ENCODE measurements at regions not wholly inside any gene's neighbourhood (a gene's known extent, or its start where the extent isn't known, plus 50 kb on each side); places are given as distances from the start of the nearest gene placed in this dataset.

GRCh38 chr15:91699741-91700140 is 153.8 kb upstream of the SLCO3A1 start:
- Histone ChIP-seq H3K36me3 (ENCODE audit: control insufficient read depth in 4 of 4, insufficient read depth in 3 of 4, low read depth in 1 of 4, low read length in 3 of 4) (no peaks in the 10 kb centered on the region), H3K9me3 (ENCODE audit: control insufficient read depth in 4 of 4, low read length in 3 of 4) (no peaks in the 10 kb centered on the region), H3K4me3 (ENCODE audit: low read depth in 1 of 3, low read length in 3 of 3) (no peak overlapping the region), H3K27me3 (ENCODE audit: control insufficient read depth in 4 of 4, insufficient read depth in 4 of 4, low read length in 3 of 4) (no peaks in the 10 kb centered on the region), H3K9ac (ENCODE audit: low read depth in 1 of 2, low read length in 2 of 2) (no peak overlapping the region), H3K4me1 (ENCODE audit: control insufficient read depth in 4 of 4, insufficient read depth in 4 of 4, low read length in 3 of 4) (no peaks in the 10 kb centered on the region), H3K27ac (ENCODE audit: low read depth in 1 of 2, low read length in 2 of 2) (no peak overlapping the region)
- TF ChIP-seq EGR1 (IDR thresholded peaks at IDR 0.05; ENCODE audit: low read depth in 2 of 2) (no peak), ATF3 (IDR thresholded peaks at IDR 0.05) (no peak), FOXA2 (IDR thresholded peaks at IDR 0.05) (no peak), ZBTB33 (IDR thresholded peaks at IDR 0.05) (no peak), RXRA (IDR thresholded peaks at IDR 0.05) (no peak), JUND (IDR thresholded peaks at IDR 0.05) (no peak), RAD21 (IDR thresholded peaks at IDR 0.05) (no peak), NR2F2 (IDR thresholded peaks at IDR 0.05) (no peak), CTCF (IDR thresholded peaks at IDR 0.05; ENCODE audit: low read depth, low read length, missing input control) (no peak), HNF4A (conservative IDR thresholded peaks at IDR 0.05) (no peak), GABPA (IDR thresholded peaks at IDR 0.05 in 1 of 2, conservative IDR thresholded peaks at IDR 0.05 in 1 of 2) (no peak), TAF1 (conservative IDR thresholded peaks at IDR 0.05) (no peak), FOXA1 (IDR thresholded peaks at IDR 0.05) (no peak), SP1 (IDR thresholded peaks at IDR 0.05) (no peak)
- TF ChIP-seq, protein P1, sequence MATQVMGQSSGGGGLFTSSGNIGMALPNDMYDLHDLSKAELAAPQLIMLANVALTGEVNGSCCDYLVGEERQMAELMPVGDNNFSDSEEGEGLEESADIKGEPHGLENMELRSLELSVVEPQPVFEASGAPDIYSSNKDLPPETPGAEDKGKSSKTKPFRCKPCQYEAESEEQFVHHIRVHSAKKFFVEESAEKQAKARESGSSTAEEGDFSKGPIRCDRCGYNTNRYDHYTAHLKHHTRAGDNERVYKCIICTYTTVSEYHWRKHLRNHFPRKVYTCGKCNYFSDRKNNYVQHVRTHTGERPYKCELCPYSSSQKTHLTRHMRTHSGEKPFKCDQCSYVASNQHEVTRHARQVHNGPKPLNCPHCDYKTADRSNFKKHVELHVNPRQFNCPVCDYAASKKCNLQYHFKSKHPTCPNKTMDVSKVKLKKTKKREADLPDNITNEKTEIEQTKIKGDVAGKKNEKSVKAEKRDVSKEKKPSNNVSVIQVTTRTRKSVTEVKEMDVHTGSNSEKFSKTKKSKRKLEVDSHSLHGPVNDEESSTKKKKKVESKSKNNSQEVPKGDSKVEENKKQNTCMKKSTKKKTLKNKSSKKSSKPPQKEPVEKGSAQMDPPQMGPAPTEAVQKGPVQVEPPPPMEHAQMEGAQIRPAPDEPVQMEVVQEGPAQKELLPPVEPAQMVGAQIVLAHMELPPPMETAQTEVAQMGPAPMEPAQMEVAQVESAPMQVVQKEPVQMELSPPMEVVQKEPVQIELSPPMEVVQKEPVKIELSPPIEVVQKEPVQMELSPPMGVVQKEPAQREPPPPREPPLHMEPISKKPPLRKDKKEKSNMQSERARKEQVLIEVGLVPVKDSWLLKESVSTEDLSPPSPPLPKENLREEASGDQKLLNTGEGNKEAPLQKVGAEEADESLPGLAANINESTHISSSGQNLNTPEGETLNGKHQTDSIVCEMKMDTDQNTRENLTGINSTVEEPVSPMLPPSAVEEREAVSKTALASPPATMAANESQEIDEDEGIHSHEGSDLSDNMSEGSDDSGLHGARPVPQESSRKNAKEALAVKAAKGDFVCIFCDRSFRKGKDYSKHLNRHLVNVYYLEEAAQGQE (IDR thresholded peaks at IDR 0.05): no peak
- TF ChIP-seq, protein P2, sequence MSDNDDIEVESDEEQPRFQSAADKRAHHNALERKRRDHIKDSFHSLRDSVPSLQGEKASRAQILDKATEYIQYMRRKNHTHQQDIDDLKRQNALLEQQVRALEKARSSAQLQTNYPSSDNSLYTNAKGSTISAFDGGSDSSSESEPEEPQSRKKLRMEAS (IDR thresholded peaks at IDR 0.05): no peak
- 90% methylated on average over 1 of the region's 1 CpG for WGBS
- DNase-seq (ENCODE audit: low spot score): no peak

DNA sequence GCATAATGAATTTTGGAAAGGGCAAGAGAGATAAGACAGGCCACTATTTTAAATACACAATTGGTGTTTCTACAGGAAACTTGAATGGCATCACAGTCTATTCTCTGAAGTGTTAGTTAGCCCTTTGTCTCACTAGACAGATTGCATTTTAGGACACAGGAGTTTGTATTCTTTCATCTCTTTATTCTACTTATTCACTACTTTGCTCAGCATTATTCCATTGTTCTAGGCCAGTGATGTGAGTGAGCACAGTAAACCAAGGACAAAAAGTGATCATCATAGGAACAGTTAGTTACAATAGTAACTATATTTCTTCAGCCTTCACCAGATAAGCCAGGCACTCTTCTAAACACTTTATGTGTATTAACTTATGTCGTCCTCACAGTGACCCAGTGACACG is 150.2 kb upstream of the SLCO3A1 start:
- Histone ChIP-seq H3K27me3 (ENCODE audit: control insufficient read depth in 4 of 4, insufficient read depth in 4 of 4, low read length in 3 of 4) (no peaks in the 10 kb centered on the region), H3K36me3 (ENCODE audit: control insufficient read depth in 4 of 4, insufficient read depth in 3 of 4, low read depth in 1 of 4, low read length in 3 of 4) (no peaks in the 10 kb centered on the region), H3K9ac (ENCODE audit: low read depth in 1 of 2, low read length in 2 of 2) (no peak overlapping the region), H3K4me1 (ENCODE audit: control insufficient read depth in 4 of 4, insufficient read depth in 4 of 4, low read length in 3 of 4) (peaks cover 0 to 1% (median 0%) of the 10 kb centered on the region in 4 donors), H3K27ac (ENCODE audit: low read depth in 1 of 2, low read length in 2 of 2) (no peak overlapping the region), H3K4me3 (ENCODE audit: low read depth in 1 of 3, low read length in 3 of 3) (no peak overlapping the region), H3K9me3 (ENCODE audit: control insufficient read depth in 4 of 4, low read length in 3 of 4) (no peaks in the 10 kb centered on the region)
- no peak for DNase-seq (ENCODE audit: low spot score)
- no peak for TF ChIP-seq CTCF (IDR thresholded peaks at IDR 0.05; ENCODE audit: low read depth, low read length, missing input control)
- no peak for TF ChIP-seq RAD21 (IDR thresholded peaks at IDR 0.05)
- no peak for TF ChIP-seq FOXA2 (IDR thresholded peaks at IDR 0.05)
- 91% methylated on average over 2 of the region's 2 CpGs for WGBS
